Stomach smooth muscle (tissue), 2 donors: ENCODE measurements at regions not wholly inside any gene's neighbourhood (a gene's known extent, or its start where the extent isn't known, plus 50 kb on each side); places are given as distances from the start of the nearest gene placed in this dataset.

Source experiments
- H3K27ac ChIP-seq: one replicate; pipeline ENCODE4 v1.7.0; 2013; ENCODE audit warnings: mild to moderate bottlenecking, low read length, inconsistent platforms
- H3K27me3 ChIP-seq, 2 donors: one replicate each; pipeline ENCODE4 v1.7.0; 2013; ENCODE audit warnings: low read length in 2 of 2; ENCODE audit not compliant: insufficient read depth in 2 of 2, control insufficient read depth in 1 of 2
- H3K36me3 ChIP-seq, 2 donors: one replicate each; pipeline ENCODE4 v1.7.0; 2013; ENCODE audit warnings: low read length in 2 of 2; ENCODE audit not compliant: control insufficient read depth in 2 of 2, insufficient read depth in 2 of 2
- H3K4me1 ChIP-seq: one replicate; pipeline ENCODE4 v1.7.0; 2013; ENCODE audit warnings: low read length; ENCODE audit not compliant: control insufficient read depth, insufficient read depth
- H3K4me3 ChIP-seq, 2 donors: one replicate each; pipeline ENCODE4 v1.7.0; 2013; ENCODE audit warnings: low read length in 2 of 2
- H3K9ac ChIP-seq, 2 donors: one replicate each; pipeline ENCODE4 v1.7.0; 2013; ENCODE audit warnings: low read length in 2 of 2, mild to moderate bottlenecking in 1 of 2
- H3K9me3 ChIP-seq, 2 donors: one replicate each; pipeline ENCODE4 v1.7.0; 2013; ENCODE audit warnings: low read length in 2 of 2; ENCODE audit not compliant: control insufficient read depth in 2 of 2
- donor health status: healthy.
- donor health status: Pancreatic carcinoma.

DNA sequence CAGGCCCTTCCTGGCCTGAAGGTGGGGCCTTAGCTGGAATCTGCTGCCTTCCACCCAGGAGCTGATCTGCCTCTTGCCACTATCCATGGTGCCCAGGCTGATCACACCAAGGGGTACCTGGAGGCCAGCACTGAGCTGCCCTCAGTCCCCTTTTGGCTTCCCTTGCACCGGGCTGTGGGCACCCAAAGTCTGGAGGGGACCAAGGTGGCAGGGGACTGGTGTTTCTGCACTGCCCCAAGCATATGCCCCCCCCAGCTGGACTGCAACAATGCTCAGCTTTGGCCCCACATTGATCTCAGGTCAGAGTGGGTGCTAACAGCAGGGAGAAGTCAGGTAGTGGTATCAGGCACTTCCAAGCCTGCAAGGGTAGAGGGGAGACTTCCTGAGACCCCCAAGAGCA lies 902.6 kb upstream of the EPHA6 start:
- Histone ChIP-seq H3K4me3 (no peak overlapping the region), H3K27ac (no peak overlapping the region), H3K36me3 (no peaks in the 10 kb centered on the region), H3K4me1 (no peaks in the 10 kb centered on the region), H3K27me3 (no peaks in the 10 kb centered on the region), H3K9ac (no peak overlapping the region), H3K9me3 (peaks cover 0 to 3% of the 10 kb centered on the region in 2 donors)

DNA sequence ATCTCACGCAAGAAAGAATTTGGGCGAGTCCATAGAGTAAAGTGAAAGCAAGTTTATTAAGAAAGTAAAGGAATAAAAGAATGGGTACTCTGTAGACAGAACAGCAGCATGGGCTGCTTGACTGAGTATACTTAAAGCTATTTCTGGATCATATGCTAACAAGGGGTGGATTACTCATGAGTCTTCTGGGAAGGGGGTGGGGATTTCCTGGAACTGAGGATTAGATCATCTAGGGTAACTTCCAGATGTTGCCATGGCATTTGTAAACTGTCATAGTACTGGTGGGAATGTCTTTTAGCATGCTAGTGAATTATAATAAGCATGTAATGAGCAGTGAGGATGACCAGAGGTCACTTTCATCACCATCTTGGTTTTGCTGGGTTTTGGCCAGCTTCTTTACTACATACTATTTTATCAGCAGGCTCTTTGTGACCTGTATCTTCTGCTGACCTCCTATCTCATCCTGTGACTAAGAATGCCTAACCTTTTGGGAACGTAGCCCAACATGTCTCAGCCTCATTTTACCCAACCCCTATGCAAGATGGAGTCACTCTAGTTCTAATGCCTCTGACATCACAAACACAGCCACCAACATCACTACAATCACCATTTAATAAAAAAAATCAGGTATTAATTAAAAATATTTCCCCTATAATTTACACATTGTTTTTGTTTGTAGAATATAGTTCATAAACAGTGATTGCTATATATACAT lies 890.7 kb upstream of the EPHA6 start:
- Histone ChIP-seq H3K9me3 (no peaks in the 10 kb centered on the region), H3K27ac (no peak overlapping the region), H3K27me3 (no peaks in the 10 kb centered on the region), H3K4me3 (no peak overlapping the region), H3K36me3 (no peaks in the 10 kb centered on the region), H3K9ac (no peak overlapping the region), H3K4me1 (no peaks in the 10 kb centered on the region)

DNA sequence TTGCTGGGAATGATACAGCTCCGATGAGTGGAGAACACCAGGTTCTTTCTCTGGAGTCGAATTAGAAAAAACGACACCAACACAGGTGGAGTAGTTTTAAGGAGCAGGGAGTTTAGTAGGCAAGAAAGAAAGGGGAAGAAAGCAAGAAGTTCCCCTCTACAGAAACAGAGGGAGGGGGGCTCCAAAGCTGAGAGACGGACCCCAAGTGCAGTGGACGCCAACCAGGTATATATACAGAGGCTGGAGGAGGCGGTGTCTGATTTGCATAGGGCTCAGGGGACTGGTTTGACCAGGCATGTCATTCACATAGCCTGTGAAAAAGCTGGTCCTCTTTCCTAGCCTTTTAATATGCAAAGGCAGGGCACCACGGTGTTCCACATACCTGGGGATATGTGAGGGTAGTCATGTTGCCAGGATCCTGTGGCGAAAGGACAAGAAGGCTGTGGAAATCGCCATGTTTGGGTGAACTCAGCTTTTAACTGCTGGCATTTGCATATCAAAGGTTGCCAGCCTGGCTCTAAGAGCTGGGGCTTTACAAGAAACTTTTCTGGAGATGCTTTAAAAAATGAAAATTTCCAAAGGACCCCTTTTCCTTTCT lies 887.4 kb upstream of the EPHA6 start:
- no peaks in the 10 kb centered on the region for H3K36me3 ChIP-seq
- no peaks in the 10 kb centered on the region for H3K4me1 ChIP-seq
- no peak overlapping the region for H3K9ac ChIP-seq
- no peak overlapping the region for H3K4me3 ChIP-seq
- no peak overlapping the region for H3K27ac ChIP-seq
- no peaks in the 10 kb centered on the region for H3K9me3 ChIP-seq
- H3K27me3 ChIP-seq: no peaks in the 10 kb centered on the region

DNA sequence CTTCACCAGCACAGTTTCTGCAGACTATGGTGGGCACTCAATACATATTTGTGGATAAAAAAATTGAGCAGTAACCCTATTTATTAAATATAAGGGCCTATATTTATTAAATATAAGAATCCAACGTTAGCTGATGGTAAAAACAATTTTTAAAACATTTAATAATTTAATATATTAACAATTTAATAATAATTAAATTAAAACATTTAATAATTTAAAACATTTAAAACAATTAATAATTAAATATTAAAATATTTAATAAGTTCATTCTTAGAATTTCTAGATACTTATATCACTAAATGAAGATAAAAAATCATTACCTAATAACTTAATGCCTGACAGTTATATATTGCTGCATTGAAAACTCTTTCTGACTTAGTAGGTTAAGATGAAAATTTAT lies 880.2 kb upstream of the EPHA6 start:
- Histone ChIP-seq H3K4me3 (no peak overlapping the region), H3K27ac (no peak overlapping the region), H3K9me3 (no peaks in the 10 kb centered on the region), H3K4me1 (no peaks in the 10 kb centered on the region), H3K27me3 (no peaks in the 10 kb centered on the region), H3K36me3 (no peaks in the 10 kb centered on the region), H3K9ac (no peak overlapping the region)

DNA sequence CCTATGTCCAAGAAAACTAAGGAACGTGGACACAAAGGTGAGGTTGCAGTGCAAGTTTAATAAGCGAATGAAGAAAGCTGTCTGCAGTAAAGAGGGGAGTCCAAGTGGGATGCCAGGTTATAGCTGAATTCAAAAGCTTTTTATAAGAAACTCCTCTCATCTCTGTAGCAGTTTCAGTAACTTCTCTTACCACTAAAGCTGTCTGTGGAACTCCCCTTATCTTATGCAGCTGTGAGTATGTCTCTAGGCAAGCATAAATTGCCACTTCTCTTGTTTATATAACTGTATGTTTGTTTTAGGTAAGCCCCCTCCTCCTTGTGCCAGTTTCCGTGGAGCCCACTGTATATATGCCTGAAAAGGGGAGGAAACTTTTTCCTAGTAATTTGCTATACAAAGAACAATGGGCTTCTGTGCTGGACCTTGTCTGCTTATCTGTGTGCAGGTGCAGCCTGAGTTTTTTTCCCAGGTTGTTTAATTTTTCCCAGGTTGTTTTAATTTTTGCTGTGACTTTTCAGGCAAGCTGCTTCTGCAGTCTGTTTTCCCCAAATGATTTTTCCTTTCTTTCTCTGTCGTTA lies 875.1 kb upstream of the EPHA6 start:
- Histone ChIP-seq H3K9ac (no peak overlapping the region), H3K9me3 (no peaks in the 10 kb centered on the region), H3K27me3 (no peaks in the 10 kb centered on the region), H3K27ac (no peak overlapping the region), H3K4me3 (no peak overlapping the region), H3K4me1 (no peaks in the 10 kb centered on the region), H3K36me3 (no peaks in the 10 kb centered on the region)

DNA sequence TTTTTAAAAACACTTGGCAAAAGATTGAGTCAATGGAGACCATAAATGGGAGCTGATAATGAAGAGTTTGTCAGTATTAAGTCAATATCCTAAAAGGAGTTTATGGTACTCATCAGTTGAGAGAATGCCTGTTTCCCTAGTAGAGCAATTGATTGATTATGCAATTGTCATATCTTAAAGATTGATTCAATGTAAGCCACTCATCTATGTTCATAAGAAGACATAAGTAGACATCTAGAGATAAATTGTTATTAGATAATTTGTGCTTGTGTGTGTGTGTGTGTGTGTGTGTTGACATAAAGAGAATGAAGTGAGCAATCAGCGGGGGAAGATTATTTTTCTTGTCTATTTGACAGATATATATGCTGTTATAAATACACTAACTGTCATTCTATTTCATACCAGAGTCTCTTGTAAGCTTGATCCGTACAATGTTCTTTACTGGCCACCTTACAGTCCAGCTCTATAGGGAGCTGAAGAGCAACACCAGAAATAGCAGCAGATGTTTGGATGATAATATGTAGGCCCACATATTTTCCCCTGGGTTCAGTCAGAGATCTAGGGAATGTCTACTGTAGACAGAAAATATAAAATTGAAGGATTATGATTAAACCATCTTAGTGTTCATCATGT lies 848.6 kb upstream of the EPHA6 start:
- H3K36me3 ChIP-seq: no peaks in the 10 kb centered on the region
- no peaks in the 10 kb centered on the region for H3K27me3 ChIP-seq
- no peak overlapping the region for H3K27ac ChIP-seq
- H3K9ac ChIP-seq: no peak overlapping the region
- no peak overlapping the region for H3K4me3 ChIP-seq
- no peaks in the 10 kb centered on the region for H3K9me3 ChIP-seq
- H3K4me1 ChIP-seq: no peaks in the 10 kb centered on the region

DNA sequence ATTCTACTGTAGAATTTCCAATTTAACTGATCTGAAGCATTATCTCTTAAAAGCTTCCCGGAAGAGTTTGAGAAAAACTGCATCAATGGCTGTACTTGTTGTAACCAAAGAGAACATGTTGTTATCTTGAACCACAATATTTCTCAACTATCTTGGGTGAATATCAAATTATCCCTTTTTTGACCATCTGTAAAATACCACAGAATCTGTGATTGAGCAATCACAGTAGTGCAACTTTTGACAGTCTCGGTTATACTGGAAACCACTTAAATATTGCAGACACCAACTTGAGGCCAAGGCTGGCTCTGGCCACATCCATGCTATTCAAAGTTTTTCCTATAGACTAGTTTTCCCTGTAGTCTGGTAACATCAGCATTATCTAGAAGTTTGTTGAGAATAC lies 842.8 kb upstream of the EPHA6 start:
- Histone ChIP-seq H3K27ac (no peak overlapping the region), H3K4me3 (no peak overlapping the region)

DNA sequence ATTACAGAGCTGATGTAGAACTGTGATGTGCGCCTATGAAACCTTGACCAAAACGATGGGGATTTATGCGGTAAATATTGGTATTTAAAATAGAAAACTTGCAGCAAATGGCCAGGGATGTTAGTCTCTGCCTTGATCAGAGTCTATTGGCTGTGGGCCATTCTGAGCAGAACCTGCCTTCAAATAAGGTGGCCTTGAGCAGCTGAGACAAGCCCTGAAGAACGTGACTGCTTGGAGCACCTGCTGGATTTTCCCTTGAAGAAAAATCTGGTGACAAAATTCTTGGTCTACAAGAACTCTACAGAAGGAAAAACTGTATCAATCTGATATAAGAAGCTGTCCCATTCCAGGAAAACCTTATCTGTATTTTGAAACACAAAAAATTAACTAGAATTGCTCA lies 820.1 kb upstream of the EPHA6 start:
- Histone ChIP-seq H3K9me3 (no peaks in the 10 kb centered on the region), H3K9ac (no peak overlapping the region), H3K4me3 (no peak overlapping the region), H3K36me3 (no peaks in the 10 kb centered on the region), H3K27me3 (no peaks in the 10 kb centered on the region), H3K4me1 (no peaks in the 10 kb centered on the region), H3K27ac (no peak overlapping the region)

More for the DNA sequence above, 842.8 kb upstream of the EPHA6 start:
- Histone ChIP-seq H3K36me3 (no peaks in the 10 kb centered on the region), H3K4me1 (no peaks in the 10 kb centered on the region), H3K9me3 (no peaks in the 10 kb centered on the region), H3K27me3 (no peaks in the 10 kb centered on the region), H3K9ac (no peak overlapping the region)

DNA sequence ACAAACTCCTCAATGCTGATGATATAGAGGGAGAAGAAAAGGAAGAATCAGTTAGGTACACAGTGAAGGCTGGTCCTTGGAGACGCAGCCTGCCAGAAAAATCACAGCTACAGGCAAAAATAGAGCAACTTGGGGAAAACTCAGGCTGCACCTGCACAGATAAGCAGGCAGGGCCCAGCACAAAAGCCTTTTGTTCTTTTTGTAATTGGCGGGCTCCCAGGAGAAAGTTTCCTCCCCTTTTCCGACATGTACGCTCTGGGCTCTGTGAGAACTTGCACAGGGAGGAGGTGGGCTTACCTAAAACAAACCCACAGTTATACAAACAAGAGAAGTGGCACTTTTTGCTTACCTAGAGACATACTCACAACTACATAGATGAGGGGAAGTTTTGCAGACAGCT lies 813.4 kb upstream of the EPHA6 start:
- Histone ChIP-seq H3K9ac (no peak overlapping the region), H3K27me3 (no peaks in the 10 kb centered on the region), H3K4me1 (no peaks in the 10 kb centered on the region), H3K27ac (no peak overlapping the region), H3K4me3 (no peak overlapping the region), H3K36me3 (no peaks in the 10 kb centered on the region), H3K9me3 (no peaks in the 10 kb centered on the region)

DNA sequence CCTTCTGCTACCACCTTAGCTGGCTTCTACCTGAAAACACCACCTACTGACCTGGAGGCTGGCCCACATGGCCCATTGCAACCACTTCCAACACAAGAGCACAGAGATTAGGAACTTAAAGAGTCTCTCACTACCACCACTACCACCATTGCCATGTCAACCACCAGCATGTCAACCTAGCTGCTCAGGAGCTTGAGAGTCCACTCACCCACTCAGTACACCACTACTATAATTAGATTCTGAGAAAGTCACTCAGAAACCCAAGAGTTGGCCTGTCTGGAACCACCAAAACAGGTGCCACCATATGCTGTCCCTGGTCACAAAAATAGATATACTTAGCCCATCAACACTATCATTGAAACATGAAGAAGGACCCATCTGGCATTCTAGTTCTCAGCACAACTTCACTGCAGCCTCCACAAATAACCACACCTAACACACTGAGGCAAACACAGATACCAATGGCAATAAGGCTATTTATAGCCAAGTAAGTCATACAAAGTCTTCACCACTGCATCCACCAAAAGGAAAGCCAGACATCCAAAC lies 806.7 kb upstream of the EPHA6 start:
- H3K9me3 ChIP-seq: no peaks in the 10 kb centered on the region
- H3K27ac ChIP-seq: no peak overlapping the region
- H3K4me3 ChIP-seq: no peak overlapping the region
- H3K36me3 ChIP-seq: no peaks in the 10 kb centered on the region
- no peak overlapping the region for H3K9ac ChIP-seq
- H3K4me1 ChIP-seq: no peaks in the 10 kb centered on the region
- no peaks in the 10 kb centered on the region for H3K27me3 ChIP-seq
